ENCODE measurements at regions not wholly inside any gene's neighbourhood (a gene's known extent, or its start where the extent isn't known, plus 50 kb on each side); places are given as distances from the start of the nearest gene placed in this dataset.

DNA sequence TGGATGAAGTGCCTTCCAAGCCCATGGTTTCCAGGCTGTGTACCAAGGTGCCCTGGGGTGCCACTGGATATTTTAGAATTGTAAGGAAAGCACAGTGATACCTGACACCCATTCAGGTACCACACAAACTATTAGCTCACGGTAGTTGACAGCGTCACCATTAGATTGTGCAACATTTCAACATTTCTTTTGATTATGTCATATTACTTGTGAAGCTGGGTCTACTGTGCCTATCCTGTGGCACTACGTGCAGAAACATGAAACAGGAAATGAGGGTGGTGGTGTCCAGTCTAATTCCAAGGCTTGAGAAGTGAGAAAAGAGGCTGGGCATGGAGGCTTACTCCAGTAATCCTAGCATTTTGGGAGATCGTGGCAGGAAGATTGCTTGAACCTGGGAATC is 75.5 kb upstream of the CPM start:
- Histone ChIP-seq H3K9me3 (no peaks in the 10 kb centered on the region), H3K4me1 (peaks cover 16 to 25% (median 22%) of the 10 kb centered on the region in 4 donors), H3K27me3 (no peaks in the 10 kb centered on the region), H3K36me3 (no peaks in the 10 kb centered on the region), H3K27ac (replicated peaks in 1 of 4) (no peak overlapping the region), H3K4me3 (no peak overlapping the region)
- no peak for TF ChIP-seq EP300 (IDR thresholded peaks at IDR 0.05)
- TF ChIP-seq POLR2A (IDR thresholded peaks at IDR 0.05; ENCODE audit: low read depth) = no peak
- no peak for TF ChIP-seq POLR2AphosphoS5 (IDR thresholded peaks at IDR 0.05)
- TF ChIP-seq, protein P1, sequence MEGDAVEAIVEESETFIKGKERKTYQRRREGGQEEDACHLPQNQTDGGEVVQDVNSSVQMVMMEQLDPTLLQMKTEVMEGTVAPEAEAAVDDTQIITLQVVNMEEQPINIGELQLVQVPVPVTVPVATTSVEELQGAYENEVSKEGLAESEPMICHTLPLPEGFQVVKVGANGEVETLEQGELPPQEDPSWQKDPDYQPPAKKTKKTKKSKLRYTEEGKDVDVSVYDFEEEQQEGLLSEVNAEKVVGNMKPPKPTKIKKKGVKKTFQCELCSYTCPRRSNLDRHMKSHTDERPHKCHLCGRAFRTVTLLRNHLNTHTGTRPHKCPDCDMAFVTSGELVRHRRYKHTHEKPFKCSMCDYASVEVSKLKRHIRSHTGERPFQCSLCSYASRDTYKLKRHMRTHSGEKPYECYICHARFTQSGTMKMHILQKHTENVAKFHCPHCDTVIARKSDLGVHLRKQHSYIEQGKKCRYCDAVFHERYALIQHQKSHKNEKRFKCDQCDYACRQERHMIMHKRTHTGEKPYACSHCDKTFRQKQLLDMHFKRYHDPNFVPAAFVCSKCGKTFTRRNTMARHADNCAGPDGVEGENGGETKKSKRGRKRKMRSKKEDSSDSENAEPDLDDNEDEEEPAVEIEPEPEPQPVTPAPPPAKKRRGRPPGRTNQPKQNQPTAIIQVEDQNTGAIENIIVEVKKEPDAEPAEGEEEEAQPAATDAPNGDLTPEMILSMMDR (IDR thresholded peaks at IDR 0.05) = no peak
- 74% methylated on average over 4 of the region's 4 CpGs for WGBS
- DNase-seq (ENCODE audit: extremely low spot score) = no peak
- intact Hi-C loops (cut with DNase I) = no loop called here

- Histone ChIP-seq H3K27ac (replicated peaks in 1 of 4) (no peak overlapping the region), H3K36me3 (no peaks in the 10 kb centered on the region), H3K4me1 (no peaks in the 10 kb centered on the region), H3K9me3 (no peaks in the 10 kb centered on the region), H3K4me3 (no peak overlapping the region), H3K27me3 (no peaks in the 10 kb centered on the region)
- no peak for DNase-seq (ENCODE audit: extremely low spot score)
- intact Hi-C loops (cut with DNase I) = no loop called here
- TF ChIP-seq POLR2AphosphoS5 (IDR thresholded peaks at IDR 0.05) = no peak
- TF ChIP-seq EP300 (IDR thresholded peaks at IDR 0.05) = no peak
- TF ChIP-seq, protein P1 (IDR thresholded peaks at IDR 0.05) = no peak
- TF ChIP-seq POLR2A (IDR thresholded peaks at IDR 0.05; ENCODE audit: low read depth) = no peak
- 82% methylated on average over 2 of the region's 2 CpGs for WGBS
Measured at GRCh38 chr12:69014047-69014446, 81.1 kb upstream of the CPM start.

DNA sequence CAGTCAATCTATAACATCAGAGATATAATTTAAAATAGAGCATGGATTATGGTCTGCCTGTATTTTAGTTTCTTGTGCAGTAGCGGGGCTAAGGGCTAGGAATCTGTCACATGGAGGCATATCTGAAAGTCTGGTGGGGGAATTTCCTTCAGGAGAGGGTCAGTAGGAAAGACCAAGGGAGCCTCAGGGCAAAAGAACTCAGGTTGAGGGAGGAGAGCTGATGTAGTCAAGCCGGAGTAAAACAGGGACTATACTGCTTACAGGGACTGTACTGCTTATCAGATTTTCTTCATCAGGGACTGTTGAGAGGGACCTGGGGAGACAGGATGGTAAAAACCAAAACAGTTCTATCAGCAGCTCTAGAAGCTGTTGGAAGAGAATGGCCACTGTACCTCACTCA is 82.0 kb upstream of the CPM start:
- intact Hi-C loops (cut with DNase I) = no loop called here
- H3K4me3 ChIP-seq = no peak overlapping the region
- H3K36me3 ChIP-seq = no peaks in the 10 kb centered on the region
- H3K4me1 ChIP-seq = no peaks in the 10 kb centered on the region
- no peak overlapping the region for H3K27ac ChIP-seq (replicated peaks in 1 of 4)
- WGBS = 93% methylated on average over 2 of the region's 2 CpGs
- no peaks in the 10 kb centered on the region for H3K27me3 ChIP-seq
- TF ChIP-seq POLR2A (IDR thresholded peaks at IDR 0.05; ENCODE audit: low read depth) (no peak), POLR2AphosphoS5 (IDR thresholded peaks at IDR 0.05) (no peak), EP300 (IDR thresholded peaks at IDR 0.05) (no peak)
- TF ChIP-seq, protein P1 (IDR thresholded peaks at IDR 0.05) = no peak
- no peaks in the 10 kb centered on the region for H3K9me3 ChIP-seq
- DNase-seq (ENCODE audit: extremely low spot score) = no peak

GRCh38 chr12:69015831-69016230 is 82.9 kb upstream of the CPM start:
- no peaks in the 10 kb centered on the region for H3K27me3 ChIP-seq
- no peaks in the 10 kb centered on the region for H3K4me1 ChIP-seq
- 70% methylated on average over 6 of the region's 6 CpGs for WGBS
- no peak overlapping the region for H3K27ac ChIP-seq (replicated peaks in 1 of 4)
- H3K9me3 ChIP-seq = no peaks in the 10 kb centered on the region
- H3K4me3 ChIP-seq = no peak overlapping the region
- DNase-seq (ENCODE audit: extremely low spot score) = no peak
- H3K36me3 ChIP-seq = no peaks in the 10 kb centered on the region
- TF ChIP-seq EP300 (IDR thresholded peaks at IDR 0.05) = no peak
- TF ChIP-seq POLR2AphosphoS5 (IDR thresholded peaks at IDR 0.05) = no peak
- no peak for TF ChIP-seq POLR2A (IDR thresholded peaks at IDR 0.05; ENCODE audit: low read depth)
- TF ChIP-seq, protein P1 (IDR thresholded peaks at IDR 0.05) = no peak
- intact Hi-C loops (cut with DNase I) = no loop called here

- no peak overlapping the region for H3K27ac ChIP-seq (replicated peaks in 1 of 4)
- no peaks in the 10 kb centered on the region for H3K4me1 ChIP-seq
- TF ChIP-seq POLR2A (IDR thresholded peaks at IDR 0.05; ENCODE audit: low read depth) (no peak), POLR2AphosphoS5 (IDR thresholded peaks at IDR 0.05) (no peak), EP300 (IDR thresholded peaks at IDR 0.05) (no peak)
- TF ChIP-seq, protein P1 (IDR thresholded peaks at IDR 0.05) = no peak
- H3K9me3 ChIP-seq = no peaks in the 10 kb centered on the region
- no peak overlapping the region for H3K4me3 ChIP-seq
- H3K27me3 ChIP-seq = no peaks in the 10 kb centered on the region
- H3K36me3 ChIP-seq = no peaks in the 10 kb centered on the region
- DNase-seq (ENCODE audit: extremely low spot score) = no peak
- intact Hi-C loops (cut with DNase I) = no loop called here
Measured at GRCh38 chr12:69019082-69019481, 86.1 kb upstream of the CPM start.

Data from esophagus muscularis mucosa (tissue), 4 donors.